T47D (cell line): ENCODE measurements at regions not wholly inside any gene's neighbourhood (a gene's known extent, or its start where the extent isn't known, plus 50 kb on each side); places are given as distances from the start of the nearest gene placed in this dataset.
"Not testable (repeated sequence)": the region's sequence is repeated elsewhere in the genome, so short reads cannot be mapped to it uniquely, and the experiment has no call there.

ENCODE experiments used
- DNase-seq, 2 experiments: peaks; one replicate each; pipeline versions ENCODE4 v3.0.0 to v3.0.0-alpha.2; 2011 to 2012; ENCODE audit warnings: low read depth in 1 of 2, low spot score in 1 of 2
- JUND ChIP-seq: IDR thresholded peaks from 2 replicates; pipeline ENCODE4 v1.6.1; 2012; ENCODE audit warnings: low read depth
- in situ Hi-C: cut with HindIII; loops from 2 replicates; pipeline ENCODE4 v1.10.0; 2016; ENCODE audit warnings: low sequenced_read_pairs, low pct_unique_long_range_greater_than_20kb

GRCh38 chr2:105490204-105490603 lies 91.4 kb upstream of the FHL2 start:
- TF ChIP-seq JUND, result no peak
- DNase-seq, result no peak
- in situ Hi-C loops, result no loop called here

- in situ Hi-C loops, result no loop called here
- no peak for DNase-seq
- no peak for TF ChIP-seq JUND
Measured at GRCh38 chr2:105489168-105489878, 90.5 kb upstream of the FHL2 start.

DNA sequence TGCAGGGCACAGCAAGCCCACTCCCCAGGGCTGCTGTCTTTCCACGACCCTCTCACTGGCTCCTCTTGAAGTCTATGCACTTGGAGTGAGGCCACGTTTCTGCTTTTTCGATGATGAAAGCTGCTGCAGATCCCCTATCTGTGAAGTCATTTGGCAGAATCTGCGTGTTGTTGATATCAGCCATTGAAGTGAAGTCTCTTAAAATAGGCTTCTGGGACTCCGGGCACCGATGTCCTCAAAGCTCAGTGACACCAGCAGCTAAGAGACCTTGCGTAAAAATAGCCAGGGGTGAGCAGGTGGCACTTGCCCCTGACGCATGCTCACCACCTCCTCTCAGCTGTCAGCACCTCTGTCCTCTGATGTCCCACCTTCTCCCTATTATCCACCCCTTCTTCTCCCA lies 89.4 kb upstream of the FHL2 start:
- in situ Hi-C loops, result no loop called here
- no peak for DNase-seq
- TF ChIP-seq JUND, result no peak

GRCh38 chr2:105487142-105488069 lies 88.6 kb upstream of the FHL2 start:
- no peak for DNase-seq
- in situ Hi-C loops, result no loop called here
- no peak for TF ChIP-seq JUND

DNA sequence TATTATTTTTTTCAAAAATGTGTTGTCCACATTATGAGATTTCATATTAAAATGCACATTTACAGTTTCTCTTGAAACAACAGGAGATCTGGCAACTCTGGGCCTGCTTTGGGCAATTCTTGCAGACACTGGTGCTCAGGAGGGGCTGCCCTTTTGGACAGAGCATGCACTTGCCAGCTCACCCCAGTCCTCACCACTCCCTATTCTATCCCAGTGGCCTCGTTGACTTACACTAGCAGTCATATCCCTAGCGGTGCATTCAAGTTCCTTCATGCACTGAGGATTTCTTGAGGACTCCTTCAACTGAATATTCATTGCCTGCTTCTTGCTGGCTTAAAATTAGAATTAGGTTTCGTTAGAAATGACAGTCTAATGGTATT lies 87.9 kb upstream of the FHL2 start:
- TF ChIP-seq JUND, result no peak
- no peak for DNase-seq
- in situ Hi-C loops, result no loop called here

DNA sequence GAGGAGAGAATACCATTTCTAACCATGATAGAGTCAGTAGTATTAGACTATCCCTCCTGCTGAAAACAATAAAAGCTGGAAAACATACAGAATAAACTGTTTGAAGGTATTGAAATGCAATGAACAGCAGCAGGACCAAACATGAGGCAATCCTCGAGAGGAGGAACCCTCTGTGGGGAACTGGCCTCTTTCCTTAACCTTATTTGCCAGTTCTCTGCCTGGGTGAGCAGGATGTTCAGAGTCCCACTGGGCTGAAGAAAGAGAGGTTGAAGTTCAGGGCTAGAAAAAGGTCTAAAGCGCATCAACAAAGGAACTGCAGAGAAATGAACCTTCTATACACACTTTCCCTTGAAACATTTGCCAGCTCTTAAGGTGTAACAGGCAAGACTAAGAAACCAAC lies 79.8 kb upstream of the FHL2 start:
- TF ChIP-seq JUND, result no peak
- in situ Hi-C loops, result no loop called here
- DNase-seq, result no peak

- in situ Hi-C loops, DNase-seq: not testable (repeated sequence)
Measured at GRCh38 chr2:105477050-105477620, 78.3 kb upstream of the FHL2 start.

DNA sequence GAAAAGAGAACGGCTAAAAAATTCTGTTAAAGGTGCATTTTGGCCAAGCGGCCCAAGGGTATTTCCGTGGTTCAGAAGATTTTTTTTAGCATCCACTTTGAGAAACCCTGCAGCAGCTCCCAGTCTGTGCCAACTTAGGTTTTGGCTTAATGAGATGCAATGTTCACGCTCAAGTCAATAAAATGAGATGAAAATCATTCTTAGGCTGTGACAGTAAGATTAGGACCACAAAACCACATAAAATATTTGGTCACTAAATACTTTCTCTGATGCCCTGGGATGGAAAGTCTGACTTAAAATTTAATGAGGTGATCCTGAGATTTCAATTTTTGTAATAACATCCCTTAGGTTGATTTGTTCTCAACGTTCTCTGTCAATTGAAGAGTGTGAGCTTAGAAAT lies 74.2 kb upstream of the FHL2 start:
- TF ChIP-seq JUND, result peak; percentile 74; the same call in 1 of the 2 replicates
- DNase-seq, result peak in 1 of 2 experiments; percentile 84
- in situ Hi-C loops, result no loop called here

- in situ Hi-C loops, result no loop called here
- no peak for DNase-seq
Measured at GRCh38 chr2:105470979-105471378, 72.1 kb upstream of the FHL2 start.

GRCh38 chr2:105469781-105470180 lies 70.9 kb upstream of the FHL2 start:
- in situ Hi-C loops, result no loop called here
- TF ChIP-seq JUND, result no peak
- DNase-seq, result no peak

More at GRCh38 chr2:105470979-105471378, 72.1 kb upstream of the FHL2 start:
- TF ChIP-seq JUND, result no peak

GRCh38 chr2:105468582-105469042 lies 69.8 kb upstream of the FHL2 start:
- DNase-seq, result no peak

GRCh38 chr2:105464325-105464724 lies 65.5 kb upstream of the FHL2 start:
- no peak for DNase-seq
- in situ Hi-C loops, result no loop called here
- no peak for TF ChIP-seq JUND

More at GRCh38 chr2:105468582-105469042, 69.8 kb upstream of the FHL2 start:
- in situ Hi-C loops, result no loop called here
- no peak for TF ChIP-seq JUND
